Neural cell (in vitro differentiated cells): ENCODE measurements at regions not wholly inside any gene's neighbourhood (a gene's known extent, or its start where the extent isn't known, plus 50 kb on each side); places are given as distances from the start of the nearest gene placed in this dataset.

Source experiments
- H2AFZ ChIP-seq: fragments of 200-600, 300-800 bp; sonication (generic), shearing (Covaris generic); 2 replicates; pipeline ENCODE4 v1.6.0; 2014; ENCODE audit warnings: low read depth, mild to moderate bottlenecking, antibody characterized with exemption, low read length, moderate library complexity
- H3F3A ChIP-seq: fragments of 200-600 bp; shearing (Covaris generic); 2 replicates; pipeline ENCODE4 v1.6.1; 2016; ENCODE audit warnings: mild to moderate bottlenecking, moderate library complexity, mixed read lengths, antibody characterized with exemption, low read length; ENCODE audit not compliant: insufficient read depth, poor library complexity, severe bottlenecking
- H3K27ac ChIP-seq: fragments of 200-600, 300-800 bp; sonication (generic), shearing (Covaris generic); 2 replicates; pipeline ENCODE4 v1.5.1; 2014; ENCODE audit warnings: mild to moderate bottlenecking, low read length, moderate library complexity
- H3K27me3 ChIP-seq: fragments of 300-800, 200-600 bp; sonication (generic), shearing (Covaris generic); 2 replicates; pipeline ENCODE4 v1.6.0; 2014; ENCODE audit warnings: mild to moderate bottlenecking, low read depth, low read length, moderate library complexity; ENCODE audit not compliant: insufficient read depth
- H3K36me3 ChIP-seq: fragments of 300-800, 200-600 bp; sonication (generic), shearing (Covaris generic); 2 replicates; pipeline ENCODE4 v1.5.1; 2014; ENCODE audit warnings: mild to moderate bottlenecking, antibody characterized with exemption, low read length, moderate library complexity; ENCODE audit not compliant: insufficient read depth
- H3K4me2 ChIP-seq: fragments of 300-800, 200-600 bp; sonication (generic), shearing (Covaris generic); 2 replicates; pipeline ENCODE4 v1.6.0; 2014; ENCODE audit warnings: mild to moderate bottlenecking, low read length
- H3K4me3 ChIP-seq: fragments of 300-800, 200-600 bp; sonication (generic), shearing (Covaris generic); 2 replicates; pipeline ENCODE4 v1.5.1; 2014; ENCODE audit warnings: mild to moderate bottlenecking, low read length, moderate library complexity
- H3K79me2 ChIP-seq: fragments of 200-600 bp; shearing (Covaris generic); replicated peaks from 2 replicates; pipeline ENCODE4 v1.6.0; 2014; ENCODE audit warnings: mild to moderate bottlenecking, low read length, moderate library complexity; ENCODE audit not compliant: insufficient read depth
- H3K9ac ChIP-seq: fragments of 300-800, 200-600 bp; sonication (generic), shearing (Covaris generic); 2 replicates; pipeline ENCODE4 v1.6.1; 2016; ENCODE audit warnings: mild to moderate bottlenecking, low read length, mixed read lengths
- H3K9me2 ChIP-seq: fragments of 200-600 bp; shearing (Covaris generic); 2 replicates; pipeline ENCODE4 v1.6.1; 2016; ENCODE audit warnings: mild to moderate bottlenecking, low read length, mixed read lengths; ENCODE audit not compliant: insufficient read depth
- H3K9me3 ChIP-seq: fragments of 200-600, 300-800 bp; sonication (generic), shearing (Covaris generic); 2 replicates; pipeline ENCODE4 v1.6.1; 2016; ENCODE audit warnings: mild to moderate bottlenecking, mixed run types, low read length, moderate library complexity, mixed read lengths
- H4K20me1 ChIP-seq: fragments of 200-600 bp; shearing (Covaris generic); 2 replicates; pipeline ENCODE4 v1.6.1; 2016; ENCODE audit warnings: mild to moderate bottlenecking, mixed run types; ENCODE audit not compliant: insufficient read depth
- CTCF ChIP-seq: fragments of 450-650 bp; IDR thresholded peaks from 2 replicates; pipeline ENCODE4 v1.5.1; 2014; ENCODE audit warnings: antibody characterized with exemption, mild to moderate bottlenecking, moderate library complexity; ENCODE audit not compliant: poor library complexity, severe bottlenecking
- EP300 ChIP-seq: fragments of 450-650 bp; conservative IDR thresholded peaks from 2 replicates; pipeline ENCODE4 v1.6.1; 2014; ENCODE audit warnings: antibody characterized with exemption, mild to moderate bottlenecking, moderate library complexity; ENCODE audit not compliant: poor library complexity, severe bottlenecking
- EZH2 ChIP-seq: fragments of 200-600, 300-800 bp; shearing (Covaris generic), sonication (generic); IDR thresholded peaks from 2 replicates; pipeline ENCODE4 v1.6.1; 2014; ENCODE audit warnings: antibody characterized with exemption, low read length, borderline replicate concordance, mild to moderate bottlenecking; ENCODE audit not compliant: insufficient read depth, poor library complexity, severe bottlenecking
- MXI1 ChIP-seq: fragments of 450-650 bp; conservative IDR thresholded peaks from 2 replicates; pipeline ENCODE4 v1.6.1; 2014; ENCODE audit warnings: antibody characterized with exemption, mild to moderate bottlenecking; ENCODE audit not compliant: poor library complexity, severe bottlenecking
- POLR2AphosphoS5 ChIP-seq: IDR thresholded peaks from 2 replicates; pipeline ENCODE4 v1.6.1; 2012
- RAD21 ChIP-seq: fragments of 450-650 bp; conservative IDR thresholded peaks from 2 replicates; pipeline ENCODE4 v1.6.1; 2014; ENCODE audit warnings: antibody characterized with exemption, mild to moderate bottlenecking, moderate library complexity
- REST ChIP-seq: IDR thresholded peaks from 2 replicates; pipeline ENCODE4 v1.6.1; 2012; ENCODE audit warnings: borderline replicate concordance
- SMC3 ChIP-seq: fragments of 450-650 bp; conservative IDR thresholded peaks from 2 replicates; pipeline ENCODE4 v1.6.1; 2014; ENCODE audit warnings: antibody characterized with exemption, mild to moderate bottlenecking, moderate library complexity; ENCODE audit not compliant: poor library complexity
- TAF1 ChIP-seq: IDR thresholded peaks from 2 replicates; pipeline ENCODE4 v1.6.1; 2012; ENCODE audit warnings: low read depth

GRCh38 chr6:125375821-125376220 is 74.1 kb upstream of the HDDC2 start:
- TF ChIP-seq RAD21 (no peak), REST (no peak), MXI1 (no peak), EZH2 (no peak), POLR2AphosphoS5 (no peak), TAF1 (no peak), CTCF (no peak), EP300 (no peak), SMC3 (no peak)
- Histone ChIP-seq H3F3A (no peaks in the 10 kb centered on the region), H3K36me3 (no peaks in the 10 kb centered on the region), H3K9ac (no peak overlapping the region), H4K20me1 (no peaks in the 10 kb centered on the region), H3K27me3 (no peaks in the 10 kb centered on the region), H3K27ac (no peak overlapping the region), H3K4me2 (no peak overlapping the region), H3K79me2 (no peaks in the 10 kb centered on the region), H3K9me3 (no peaks in the 10 kb centered on the region), H3K9me2 (no peaks in the 10 kb centered on the region), H2AFZ (no peak overlapping the region), H3K4me3 (no peak overlapping the region)

- H4K20me1 ChIP-seq: no peaks in the 10 kb centered on the region
- no peak overlapping the region for H3K9ac ChIP-seq
- no peak overlapping the region for H3K4me2 ChIP-seq
- no peaks in the 10 kb centered on the region for H3K27me3 ChIP-seq
- TF ChIP-seq MXI1 (no peak), TAF1 (no peak), SMC3 (no peak), EP300 (no peak), REST (no peak), RAD21 (no peak), POLR2AphosphoS5 (no peak), EZH2 (no peak), CTCF (no peak)
- H3K79me2 ChIP-seq: no peaks in the 10 kb centered on the region
- H3K36me3 ChIP-seq: no peaks in the 10 kb centered on the region
- H3K9me2 ChIP-seq: no peaks in the 10 kb centered on the region
- no peak overlapping the region for H3K4me3 ChIP-seq
- no peak overlapping the region for H2AFZ ChIP-seq
- H3K27ac ChIP-seq: no peak overlapping the region
- H3K9me3 ChIP-seq: no peaks in the 10 kb centered on the region
- H3F3A ChIP-seq: no peaks in the 10 kb centered on the region
Measured at GRCh38 chr6:125377621-125378020, 75.9 kb upstream of the HDDC2 start.
